Astrocyte of the cerebellum (primary cell): ENCODE measurements at regions not wholly inside any gene's neighbourhood (a gene's known extent, or its start where the extent isn't known, plus 50 kb on each side); places are given as distances from the start of the nearest gene placed in this dataset.
"Not testable (repeated sequence)": the region's sequence is repeated elsewhere in the genome, so short reads cannot be mapped to it uniquely, and the experiment has no call there.

Experiments
- DNase-seq: peaks from one replicate; pipeline ENCODE4 v3.0.0-alpha.2; 2011; ENCODE audit warnings: low read depth
- H3K4me3 ChIP-seq: 2 replicates; pipeline ENCODE4 v1.5.1; 2011; ENCODE audit warnings: mild to moderate bottlenecking, low read depth, low read length, moderate library complexity
- CTCF ChIP-seq: IDR thresholded peaks from 2 replicates; pipeline ENCODE4 v1.5.1; 2012; ENCODE audit warnings: low read length, low read depth, moderate library complexity, mild to moderate bottlenecking; ENCODE audit errors: missing control alignments
- in situ Hi-C: cut with HindIII; loops from 2 replicates; pipeline ENCODE4 v1.10.0; 2017; ENCODE audit warnings: low sequenced_read_pairs

- no peak for TF ChIP-seq CTCF
- in situ Hi-C loops, result no loop called here
- H3K4me3 ChIP-seq, result no peak overlapping the region
- DNase-seq, result no peak
These were observed 327.1 kb downstream of the FAM181B start for GRCh38 chr11:82406611-82407010.

- no peak for DNase-seq
- in situ Hi-C loops, result no loop called here
- no peak overlapping the region for H3K4me3 ChIP-seq
- no peak for TF ChIP-seq CTCF
These were observed 328.2 kb downstream of the FAM181B start for GRCh38 chr11:82405421-82405820.

GRCh38 chr11:82404981-82405380 is 328.7 kb downstream of the FAM181B start:
- no peak overlapping the region for H3K4me3 ChIP-seq
- in situ Hi-C loops, result no loop called here
- no peak for DNase-seq
- no peak for TF ChIP-seq CTCF

- no peak for DNase-seq
- H3K4me3 ChIP-seq, result no peak overlapping the region
- TF ChIP-seq CTCF, result no peak
- in situ Hi-C loops, result no loop called here
These were observed 329.9 kb downstream of the FAM181B start for GRCh38 chr11:82403640-82404305.

GRCh38 chr11:82398300-82398815 is 335.3 kb downstream of the FAM181B start:
- no peak for DNase-seq

GRCh38 chr11:82396639-82397038 is 337.0 kb downstream of the FAM181B start:
- DNase-seq, in situ Hi-C loops, H3K4me3 ChIP-seq: not testable (repeated sequence)

More at GRCh38 chr11:82398300-82398815, 335.3 kb downstream of the FAM181B start:
- no peak for TF ChIP-seq CTCF
- H3K4me3 ChIP-seq, result no peak overlapping the region
- in situ Hi-C loops, result no loop called here

GRCh38 chr11:82384308-82384707 is 349.4 kb downstream of the FAM181B start:
- no peak overlapping the region for H3K4me3 ChIP-seq
- DNase-seq, result no peak
- in situ Hi-C loops, result no loop called here
- no peak for TF ChIP-seq CTCF
